ENCODE measurements at regions not wholly inside any gene's neighbourhood (a gene's known extent, or its start where the extent isn't known, plus 50 kb on each side); places are given as distances from the start of the nearest gene placed in this dataset.
A peak's percentile ranks its signal among the peaks of the same experiment; 100 is the strongest.
"Not testable (repeated sequence)": the region's sequence is repeated elsewhere in the genome, so short reads cannot be mapped to it uniquely, and the experiment has no call there.

- DNase-seq (ENCODE audit: low spot score) = no peak
These were observed 143.8 kb downstream of the FGF1 start for GRCh38 chr5:142542078-142542477.

GRCh38 chr5:142540922-142541422 is 144.9 kb downstream of the FGF1 start:
- no peak for DNase-seq (ENCODE audit: low spot score)

GRCh38 chr5:142539154-142539740 is 146.6 kb downstream of the FGF1 start:
- DNase-seq (ENCODE audit: low spot score) = no peak

- no peak for DNase-seq (ENCODE audit: low spot score)
These were observed 148.0 kb downstream of the FGF1 start for GRCh38 chr5:142537938-142538337.

- no peak for DNase-seq (ENCODE audit: low spot score)
These were observed 153.1 kb downstream of the FGF1 start for GRCh38 chr5:142532781-142533176.

- DNase-seq (ENCODE audit: low spot score) = no peak
These were observed 153.7 kb downstream of the FGF1 start for GRCh38 chr5:142531977-142532780.

- DNase-seq (ENCODE audit: low spot score) = no peak
These were observed 155.0 kb downstream of the FGF1 start for GRCh38 chr5:142530904-142531303.

GRCh38 chr5:142529626-142530278 is 156.1 kb downstream of the FGF1 start:
- peak; percentile 71 for DNase-seq (ENCODE audit: low spot score)

- no peak for DNase-seq (ENCODE audit: low spot score)
These were observed 158.1 kb downstream of the FGF1 start for GRCh38 chr5:142527664-142528295.

GRCh38 chr5:142527234-142527633 is 158.7 kb downstream of the FGF1 start:
- DNase-seq (ENCODE audit: low spot score) = no peak

- DNase-seq (ENCODE audit: low spot score) = no peak
These were observed 162.9 kb downstream of the FGF1 start for GRCh38 chr5:142522983-142523382.

GRCh38 chr5:142521706-142522105 is 164.2 kb downstream of the FGF1 start:
- DNase-seq (ENCODE audit: low spot score) = no peak

GRCh38 chr5:142520885-142521284 is 165.0 kb downstream of the FGF1 start:
- DNase-seq (ENCODE audit: low spot score) = no peak

- not testable (repeated sequence) for DNase-seq (ENCODE audit: low spot score)
These were observed 166.0 kb downstream of the FGF1 start for GRCh38 chr5:142519913-142520312.

- DNase-seq (ENCODE audit: low spot score) = no peak
These were observed 168.1 kb downstream of the FGF1 start for GRCh38 chr5:142517840-142518239.

- no peak for DNase-seq (ENCODE audit: low spot score)
These were observed 169.2 kb downstream of the FGF1 start for GRCh38 chr5:142516732-142517131.

- no peak for DNase-seq (ENCODE audit: low spot score)
These were observed 170.9 kb downstream of the FGF1 start for GRCh38 chr5:142515036-142515435.

GRCh38 chr5:142514196-142514595 is 171.7 kb downstream of the FGF1 start:
- no peak for DNase-seq (ENCODE audit: low spot score)

GRCh38 chr5:142512043-142513042 is 173.5 kb downstream of the FGF1 start:
- peak; percentile 44 for DNase-seq (ENCODE audit: low spot score)

GRCh38 chr5:142511358-142511757 is 174.5 kb downstream of the FGF1 start:
- DNase-seq (ENCODE audit: low spot score) = no peak

- DNase-seq (ENCODE audit: low spot score) = no peak
These were observed 176.9 kb downstream of the FGF1 start for GRCh38 chr5:142509026-142509425.
